Stimulated activated CD4-positive, alpha-beta T cell treated with anti-CD3 and anti-CD28 coated beads, Interleukin-1b, Interleukin-23, amount 100 ng/mL, for 48 hours (primary cell): ENCODE measurements at regions not wholly inside any gene's neighbourhood (a gene's known extent, or its start where the extent isn't known, plus 50 kb on each side); places are given as distances from the start of the nearest gene placed in this dataset.
"Not testable (repeated sequence)": the region's sequence is repeated elsewhere in the genome, so short reads cannot be mapped to it uniquely, and the experiment has no call there.

Experiments
- DNase-seq: peaks from one replicate; pipeline ENCODE4 v3.0.0-alpha.2; 2020

- no peak for DNase-seq
Observed at GRCh38 chr15:96958721-96959120, 628.2 kb downstream of the NR2F2 start.

- DNase-seq = no peak
Observed at GRCh38 chr15:96959501-96959900, 629.0 kb downstream of the NR2F2 start.

GRCh38 chr15:96960711-96961480, 630.4 kb downstream of the NR2F2 start:
- DNase-seq = no peak

- no peak for DNase-seq
Observed at GRCh38 chr15:96966554-96966953, 636.1 kb downstream of the NR2F2 start.

GRCh38 chr15:96969732-96970710, 639.5 kb downstream of the NR2F2 start:
- DNase-seq = no peak

GRCh38 chr15:96972201-96972600, 641.7 kb downstream of the NR2F2 start:
- DNase-seq = no peak

GRCh38 chr15:96974761-96975160, 644.3 kb downstream of the NR2F2 start:
- DNase-seq = no peak

GRCh38 chr15:96977886-96978285, 647.4 kb downstream of the NR2F2 start:
- no peak for DNase-seq

GRCh38 chr15:96978937-96979473, 648.5 kb downstream of the NR2F2 start:
- no peak for DNase-seq

GRCh38 chr15:96984121-96984671, 653.7 kb downstream of the NR2F2 start:
- DNase-seq = not testable (repeated sequence)

GRCh38 chr15:96992817-96993216, 662.3 kb downstream of the NR2F2 start:
- DNase-seq = no peak

GRCh38 chr15:96997538-96997937, 667.0 kb downstream of the NR2F2 start:
- DNase-seq = no peak

GRCh38 chr15:97009031-97009431, 678.5 kb downstream of the NR2F2 start:
- no peak for DNase-seq

- no peak for DNase-seq
Observed at GRCh38 chr15:97012986-97013385, 682.5 kb downstream of the NR2F2 start.

GRCh38 chr15:97013491-97013890, 683.0 kb downstream of the NR2F2 start:
- DNase-seq = no peak

- DNase-seq = no peak
Observed at GRCh38 chr15:97014001-97014400, 683.5 kb downstream of the NR2F2 start.

GRCh38 chr15:97023488-97023844, 693.0 kb downstream of the NR2F2 start:
- DNase-seq = no peak

GRCh38 chr15:97026781-97027180, 696.3 kb downstream of the NR2F2 start:
- no peak for DNase-seq

GRCh38 chr15:97027772-97028171, 697.3 kb downstream of the NR2F2 start:
- no peak for DNase-seq

GRCh38 chr15:97030251-97030650, 699.8 kb downstream of the NR2F2 start:
- no peak for DNase-seq

GRCh38 chr15:97036301-97036700, 705.8 kb downstream of the NR2F2 start:
- DNase-seq = no peak

GRCh38 chr15:97037080-97037479, 706.6 kb downstream of the NR2F2 start:
- no peak for DNase-seq

GRCh38 chr15:97045666-97046421, 715.3 kb downstream of the NR2F2 start:
- no peak for DNase-seq
